IPS-NIHi7 (cell line): ENCODE measurements at regions not wholly inside any gene's neighbourhood (a gene's known extent, or its start where the extent isn't known, plus 50 kb on each side); places are given as distances from the start of the nearest gene placed in this dataset.

Experiments
- DNase-seq: peaks from one replicate; pipeline ENCODE4 v3.0.0; 2012; ENCODE audit warnings: mixed read lengths; ENCODE audit errors: extremely low spot score

DNA sequence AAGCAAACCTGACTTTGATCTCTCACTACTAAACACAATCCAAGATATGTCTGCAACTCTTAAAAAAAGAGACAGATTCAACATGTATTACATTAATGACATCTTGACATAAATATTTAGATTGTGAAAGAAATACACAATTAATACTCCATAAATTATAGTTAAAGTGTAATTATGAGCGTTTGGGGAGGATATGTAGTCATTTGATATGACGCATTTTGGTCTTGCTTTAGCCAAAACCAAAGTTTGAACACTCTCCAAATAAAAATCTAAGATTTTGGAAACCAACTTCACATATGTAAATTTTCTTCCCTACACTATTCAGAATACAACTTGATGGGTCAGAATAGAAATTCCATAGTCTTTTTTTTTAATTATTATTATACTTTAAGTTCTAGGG lies 1257.6 kb downstream of the SLC16A7 start:
- no peak for DNase-seq

DNA sequence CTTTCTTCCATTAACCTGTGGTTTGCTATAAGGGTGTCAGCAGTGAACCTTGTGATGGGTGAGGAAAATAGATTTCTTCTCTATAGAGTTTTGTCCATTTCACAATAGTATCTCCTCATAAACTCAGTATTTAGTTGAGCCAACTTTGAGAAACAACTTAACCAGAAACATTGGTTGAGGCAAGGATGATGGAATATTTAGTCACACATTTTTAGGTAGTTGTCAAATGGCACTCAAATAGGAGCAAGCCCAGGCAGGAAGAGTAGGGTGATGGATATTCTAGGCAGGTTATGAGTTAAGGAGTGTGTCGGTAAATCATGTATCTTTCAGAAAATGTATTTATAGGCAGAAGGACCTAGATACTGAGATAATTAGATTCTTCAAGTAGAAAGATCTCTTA lies 1267.6 kb downstream of the SLC16A7 start:
- no peak for DNase-seq

DNA sequence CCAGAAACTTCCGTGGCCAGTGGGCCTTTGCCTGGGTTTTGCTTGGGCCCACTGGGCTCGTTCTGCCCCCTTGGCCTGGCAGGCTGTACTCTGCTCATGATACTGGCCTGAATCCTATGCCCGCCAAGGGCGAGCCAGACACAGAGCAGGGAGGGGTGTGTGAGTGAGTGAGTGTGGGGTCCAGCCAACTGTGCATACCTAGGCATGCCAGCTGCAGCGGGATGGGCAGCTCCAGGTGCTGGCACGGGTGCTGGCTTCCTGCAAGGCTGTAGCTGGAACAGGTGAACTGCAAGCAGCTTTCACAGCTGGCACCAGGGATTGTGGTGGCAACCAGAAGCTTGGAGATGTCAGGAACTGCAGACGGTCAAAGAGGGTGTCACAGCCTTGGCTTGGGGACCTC lies 1276.4 kb downstream of the SLC16A7 start:
- DNase-seq = no peak

DNA sequence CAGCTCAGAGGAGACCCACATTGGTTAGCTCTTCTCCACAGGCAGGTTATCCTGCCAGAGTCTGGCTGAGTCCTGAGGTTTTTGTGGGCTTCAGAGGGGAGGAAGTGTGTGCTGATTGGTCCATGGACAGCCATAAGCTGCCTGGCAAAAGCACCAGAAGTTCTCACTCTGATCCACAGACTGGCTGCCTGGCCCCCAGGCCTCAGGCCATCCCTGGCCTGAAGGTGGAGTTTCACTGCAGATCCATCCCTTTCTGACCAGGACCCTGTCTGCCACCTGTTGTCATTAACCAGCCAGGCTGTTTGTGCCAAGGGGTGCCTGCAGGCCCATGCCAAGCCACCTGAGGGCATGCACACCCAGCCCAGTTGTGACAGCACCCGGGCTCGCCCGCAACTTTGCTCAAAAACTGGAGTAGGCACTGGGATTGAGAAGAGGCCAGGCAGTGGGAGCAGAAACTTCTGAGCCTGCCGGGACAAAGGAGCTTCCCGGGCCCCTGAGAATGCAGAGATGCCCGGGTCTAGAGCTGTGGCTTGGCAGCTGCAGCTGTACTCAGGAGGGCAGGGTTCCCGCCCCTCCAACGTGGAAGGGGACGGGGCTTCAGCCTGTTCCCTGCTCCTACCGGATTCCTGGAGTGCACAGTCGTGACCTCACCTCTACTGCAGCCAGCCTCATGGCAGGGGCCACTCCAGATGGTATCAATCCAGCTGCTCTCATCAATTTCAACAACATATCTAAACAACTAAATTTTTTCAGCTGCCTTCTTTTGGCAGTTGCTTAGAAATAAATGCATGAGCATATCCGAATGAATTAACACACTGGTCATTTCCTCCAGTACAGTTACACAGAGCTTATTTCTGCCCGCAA lies 1277.3 kb downstream of the SLC16A7 start:
- DNase-seq = no peak

DNA sequence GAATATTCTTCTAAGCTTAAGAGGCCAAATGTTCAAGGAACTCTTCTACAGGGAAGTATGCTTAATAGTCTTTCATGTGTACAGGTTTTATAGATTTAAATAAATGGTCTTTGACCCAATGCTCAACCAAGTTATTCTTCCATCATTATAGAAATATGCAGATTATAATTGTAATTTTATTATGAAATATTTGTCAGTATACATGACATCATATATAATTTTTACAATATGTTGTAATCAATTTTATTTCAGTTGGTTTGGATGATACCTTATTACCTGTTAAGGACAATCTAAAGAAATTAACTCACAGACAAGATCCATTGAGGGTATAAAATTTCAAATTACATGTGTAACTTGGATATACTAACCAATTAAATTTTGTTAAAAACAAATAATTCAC lies 1278.3 kb downstream of the SLC16A7 start:
- DNase-seq = no peak

DNA sequence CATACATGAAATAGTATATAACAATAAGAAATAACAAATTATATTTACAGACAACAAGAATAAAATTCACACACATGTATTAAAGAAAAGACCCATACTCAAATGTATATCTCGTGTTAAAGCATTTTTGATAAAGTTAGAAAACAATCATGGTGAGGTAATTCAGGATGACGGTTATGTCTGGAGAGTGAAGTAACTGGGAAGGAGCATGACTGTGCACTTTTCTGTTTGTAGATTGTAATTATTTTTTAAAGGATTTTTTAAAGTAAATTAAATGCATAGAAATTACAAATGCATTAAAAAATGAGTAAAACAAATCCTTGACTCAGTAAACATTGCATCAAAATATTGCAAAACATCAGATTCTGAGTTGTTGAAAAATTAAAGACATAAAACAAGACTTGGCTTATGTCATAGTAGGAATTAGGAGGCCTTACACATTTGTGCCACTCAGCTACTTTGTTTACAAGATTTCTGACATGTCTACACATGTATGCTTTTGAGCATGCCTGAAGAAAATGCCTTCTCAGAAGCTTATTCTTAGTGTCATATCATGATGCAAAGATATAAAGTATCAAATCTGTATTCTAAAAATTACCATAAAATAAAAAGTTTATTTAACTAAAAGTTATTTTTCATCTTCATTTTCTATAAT lies 1325.1 kb downstream of the SLC16A7 start:
- no peak for DNase-seq

DNA sequence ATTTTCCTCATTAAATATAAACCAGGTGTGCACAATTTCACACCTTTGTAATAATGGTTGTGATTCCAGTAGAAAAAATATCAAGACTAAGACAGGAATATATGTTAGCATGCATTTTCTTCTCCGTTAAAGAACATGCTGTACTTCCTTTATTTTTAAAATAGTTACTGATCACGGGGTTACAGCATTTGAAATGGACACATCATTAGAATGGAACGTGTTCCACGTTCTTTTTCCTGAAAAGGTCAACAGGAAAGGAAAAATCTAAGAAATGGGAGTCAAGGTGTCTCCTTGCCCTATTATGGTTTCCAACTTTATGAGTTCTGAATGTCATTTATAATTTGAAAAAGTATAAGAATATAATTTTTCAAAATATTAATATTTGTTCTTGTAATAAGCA lies 1325.7 kb downstream of the SLC16A7 start:
- no peak for DNase-seq

DNA sequence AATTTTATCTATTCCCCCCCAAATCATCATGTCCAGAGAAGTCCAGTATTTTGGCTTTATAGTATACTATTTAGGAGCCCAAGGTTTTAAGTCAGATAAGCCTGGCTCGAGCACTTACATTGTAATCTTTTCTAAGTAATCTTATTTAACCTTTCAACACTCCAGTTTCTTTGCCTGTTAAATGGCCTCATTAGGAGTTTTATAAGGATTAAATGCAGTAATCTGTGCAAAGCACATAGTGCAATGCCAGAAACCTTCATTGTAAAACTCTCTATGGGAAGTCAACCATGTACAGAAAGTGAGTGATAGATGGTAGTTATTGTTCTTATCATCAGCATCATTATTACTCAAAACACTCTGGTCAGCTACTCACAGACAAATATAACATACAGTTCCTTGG lies 1330.4 kb downstream of the SLC16A7 start:
- no peak for DNase-seq

DNA sequence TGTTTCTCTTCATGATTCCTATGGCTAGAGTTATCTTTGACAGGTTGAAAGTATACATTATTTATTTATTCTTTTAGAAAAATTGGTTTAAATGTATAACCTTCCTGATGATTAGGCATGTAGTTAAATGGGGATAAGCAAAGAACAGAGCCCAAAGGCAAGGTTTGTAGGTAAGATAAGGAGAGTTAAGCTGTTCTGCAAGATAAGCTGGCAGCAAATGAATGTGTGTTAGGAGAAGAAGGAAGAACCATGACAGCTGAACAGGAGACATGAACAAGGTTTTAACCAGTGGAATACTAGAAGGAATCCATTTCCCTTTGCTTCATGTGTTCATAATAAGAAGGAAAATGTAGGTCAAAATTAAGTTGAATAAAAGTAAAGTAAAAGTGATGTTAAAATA lies 1330.1 kb upstream of the USP15 start:
- DNase-seq = no peak

DNA sequence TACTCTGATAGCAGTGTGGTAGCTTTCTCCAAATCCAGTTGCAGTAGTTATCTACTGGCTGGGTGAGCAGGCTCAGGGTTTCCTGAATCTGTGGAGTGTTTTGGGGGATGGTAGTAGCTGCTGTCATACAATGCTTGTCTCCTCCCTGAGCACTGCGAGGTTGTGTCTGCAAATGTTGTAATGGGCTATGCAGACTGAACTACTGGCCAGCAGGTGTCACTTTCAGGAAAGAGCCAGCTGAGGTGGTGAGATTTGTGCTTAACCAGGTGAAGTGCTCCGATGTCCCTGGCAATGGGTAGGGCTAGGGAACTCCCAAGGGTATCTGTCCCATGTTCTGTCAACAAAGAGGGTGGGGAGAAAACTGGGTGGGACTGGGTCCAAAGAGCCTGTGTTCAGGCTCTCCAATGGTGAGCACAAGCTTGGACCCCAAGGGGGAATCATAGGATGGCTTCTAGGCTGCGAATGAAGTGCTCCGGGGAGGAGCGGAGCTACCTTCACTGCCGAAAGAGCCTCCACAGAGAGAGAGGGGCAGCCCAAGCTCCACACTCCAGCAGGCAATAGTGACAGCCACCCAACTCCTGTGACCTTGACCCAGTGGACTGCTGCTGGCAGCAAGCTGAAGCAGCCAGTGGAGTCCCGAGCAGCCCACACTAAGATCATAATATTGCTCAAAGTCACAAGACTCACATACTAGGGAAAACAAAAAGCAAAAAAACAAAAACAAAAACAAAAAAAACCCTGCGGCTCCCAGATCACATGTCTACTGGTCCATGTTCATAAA lies 1324.0 kb upstream of the USP15 start:
- peak; percentile 38 for DNase-seq

DNA sequence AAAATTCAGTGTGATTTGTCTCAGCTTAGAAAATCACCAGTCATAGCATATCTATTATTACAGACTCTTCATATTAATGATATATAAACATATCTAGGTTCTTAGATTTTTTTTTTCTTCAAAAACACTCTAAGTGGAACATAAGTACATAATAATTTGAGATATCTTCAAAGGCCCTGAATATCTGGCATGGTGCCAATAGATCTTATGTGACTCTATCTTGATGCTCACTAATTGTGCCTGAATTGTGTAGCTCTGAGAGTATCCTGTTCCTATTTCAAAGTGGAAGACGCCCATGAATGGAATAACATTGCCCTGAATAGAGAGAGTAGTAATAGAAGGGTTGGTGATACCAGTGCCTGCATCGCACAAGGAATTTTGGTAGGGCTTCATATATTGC lies 1312.7 kb upstream of the USP15 start:
- DNase-seq = no peak

DNA sequence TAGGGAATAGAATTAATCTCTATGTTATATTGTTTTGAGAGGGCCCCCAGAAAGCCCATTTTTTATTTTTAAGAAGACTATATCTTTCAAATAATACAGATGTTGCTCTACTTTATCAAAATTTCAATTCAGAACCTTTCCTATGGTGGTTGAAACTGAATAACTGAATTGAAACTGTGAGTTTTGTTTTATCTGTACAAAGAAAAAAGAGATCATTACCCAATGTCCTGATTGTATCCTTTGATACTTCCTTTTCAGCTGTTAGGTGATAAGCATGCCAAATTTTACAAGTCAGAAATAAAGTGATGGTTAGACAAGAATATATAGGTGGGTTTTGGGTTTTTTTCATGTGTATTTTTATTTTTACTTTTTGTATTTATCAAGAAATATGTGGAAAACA lies 1293.1 kb upstream of the USP15 start:
- DNase-seq = no peak

DNA sequence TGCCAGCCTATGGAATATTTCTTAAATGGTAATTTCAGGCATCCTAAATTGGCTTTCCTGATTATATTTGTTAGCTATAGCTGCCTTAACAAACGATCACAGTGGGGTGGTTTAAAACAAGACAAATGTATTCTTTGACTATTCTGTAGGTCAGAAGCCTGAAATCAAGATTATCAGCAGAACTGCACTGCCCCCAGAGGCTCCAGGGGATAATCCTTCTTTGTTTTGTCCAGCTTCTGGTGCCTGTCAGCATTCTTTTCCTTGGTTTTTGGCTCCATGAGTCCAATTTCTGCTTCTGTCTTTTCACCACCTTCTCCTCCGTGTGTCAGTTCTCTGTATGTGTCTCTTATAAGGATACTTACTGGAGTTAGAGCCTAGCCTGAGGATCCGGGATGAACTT lies 1282.2 kb upstream of the USP15 start:
- DNase-seq = peak; percentile 27

DNA sequence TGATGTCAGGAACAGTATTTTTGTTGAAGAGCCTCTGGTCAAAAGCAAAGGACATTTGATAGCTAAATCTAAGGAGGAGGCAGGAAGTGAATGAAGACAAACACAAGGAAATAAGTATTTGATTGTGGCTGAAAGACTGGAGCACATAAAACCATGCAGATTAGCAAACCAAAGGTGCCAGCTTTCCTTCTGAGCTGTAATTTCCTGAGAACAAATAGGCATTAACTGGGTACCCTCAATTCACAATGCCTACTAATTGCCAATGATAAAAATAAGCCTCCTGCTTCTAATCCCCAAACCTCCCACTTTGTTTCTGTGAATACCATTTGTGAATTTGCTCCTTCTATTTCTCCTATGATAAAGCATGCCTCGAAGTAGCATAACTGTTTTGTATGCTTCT lies 1279.6 kb upstream of the USP15 start:
- DNase-seq = no peak

DNA sequence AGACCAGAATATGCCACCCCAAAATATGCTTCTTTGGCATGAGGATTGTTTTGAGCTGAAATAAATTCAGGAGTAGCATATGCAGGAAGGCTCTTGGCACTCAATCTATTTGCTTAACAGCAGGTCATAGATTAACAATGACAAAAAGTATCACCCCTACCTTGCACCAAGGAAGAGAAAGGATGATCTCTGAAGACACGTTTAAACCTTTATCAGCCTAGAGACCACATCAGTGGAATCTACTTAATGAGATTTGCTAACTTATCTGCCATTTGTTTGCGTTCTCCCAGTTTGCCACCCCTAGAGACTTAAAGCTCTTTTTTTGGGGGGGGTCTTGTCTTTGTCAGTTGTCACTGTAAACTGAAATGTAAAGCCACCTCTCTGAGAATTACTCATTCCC lies 1278.7 kb upstream of the USP15 start:
- peak; percentile 10 for DNase-seq

DNA sequence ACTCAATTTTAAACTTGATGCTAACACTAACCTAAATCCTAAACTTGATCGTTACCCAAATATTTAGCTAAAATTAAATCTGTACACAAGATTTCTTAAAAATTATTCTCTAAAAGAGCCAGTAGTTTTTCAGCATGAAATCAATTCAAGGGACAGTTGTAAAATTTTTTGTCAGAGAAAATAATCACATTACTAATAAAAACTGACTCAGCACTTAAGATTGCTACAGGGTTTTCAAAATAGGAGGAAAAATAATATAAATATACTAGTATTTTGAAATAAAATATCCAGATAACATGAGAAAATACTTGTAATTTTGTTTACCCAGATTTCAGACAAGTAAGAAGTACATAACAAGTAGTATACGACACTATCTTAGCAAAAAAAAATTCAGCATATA lies 1268.1 kb upstream of the USP15 start:
- no peak for DNase-seq

DNA sequence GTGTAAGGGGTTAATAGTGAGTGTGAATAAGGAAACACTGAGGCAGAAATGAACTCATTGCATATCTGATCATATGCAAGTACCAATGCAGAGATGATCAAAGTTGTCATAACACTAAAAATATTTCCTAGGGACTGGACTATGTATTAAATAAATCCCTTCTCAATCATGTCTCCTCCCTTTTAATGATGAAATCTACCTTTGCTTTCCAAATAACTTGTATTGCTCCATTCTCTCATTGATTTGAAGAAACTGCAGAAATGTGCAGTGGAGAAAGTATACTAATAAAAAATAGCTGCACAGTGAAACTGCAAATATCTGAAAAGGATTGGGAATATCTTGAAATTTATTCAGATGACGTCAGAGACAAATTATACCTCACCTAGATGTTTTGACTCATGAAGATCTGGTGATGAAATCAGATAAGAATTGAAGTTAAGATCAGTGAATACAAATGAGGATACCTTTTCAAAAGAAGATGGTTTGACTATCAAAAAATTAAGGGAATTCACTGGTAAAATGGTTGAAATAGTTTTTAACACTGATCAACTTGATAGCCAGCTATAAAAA lies 1264.9 kb upstream of the USP15 start:
- no peak for DNase-seq

DNA sequence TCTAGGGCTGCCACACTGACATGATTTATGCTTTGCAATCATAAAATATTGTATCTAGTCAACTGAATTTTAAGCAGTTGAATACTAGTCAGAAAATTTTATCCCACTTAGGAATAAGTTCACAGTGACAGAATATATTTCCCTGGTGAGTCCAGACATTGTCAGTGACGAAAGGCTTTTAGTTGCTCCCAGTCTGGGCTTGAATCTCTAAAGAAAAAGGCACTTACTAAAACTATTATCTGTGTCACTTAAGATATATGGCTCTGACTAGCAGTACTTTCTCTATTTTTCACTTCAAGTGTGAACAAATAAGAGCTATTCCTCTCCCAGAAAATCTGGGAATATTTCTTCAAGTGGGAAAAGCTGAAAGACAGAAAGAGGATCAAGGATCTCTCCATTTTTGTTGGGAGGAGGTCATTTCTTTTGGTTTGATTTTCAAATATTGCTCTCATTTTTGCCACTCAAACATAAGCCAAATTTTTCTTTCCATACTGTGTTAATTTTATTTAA lies 1262.3 kb upstream of the USP15 start:
- DNase-seq = no peak

DNA sequence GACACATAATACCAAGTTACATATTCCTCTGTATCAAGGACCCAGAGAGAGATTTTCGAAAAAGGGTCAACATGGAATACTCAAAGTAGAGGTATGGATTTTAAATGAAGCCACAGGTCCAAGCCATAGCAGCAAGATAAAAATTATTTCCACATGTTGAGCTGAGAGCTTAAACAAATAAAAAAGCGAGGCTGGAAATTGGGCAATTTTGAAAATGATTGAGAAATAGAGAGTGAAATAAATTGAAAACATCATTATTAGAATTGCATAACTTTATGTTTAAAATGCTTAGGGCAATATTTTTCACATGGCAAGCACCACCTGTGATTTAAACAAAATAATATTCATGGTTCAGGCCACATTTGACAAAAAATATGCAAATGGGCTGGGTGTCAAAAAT lies 1251.0 kb upstream of the USP15 start:
- no peak for DNase-seq

DNA sequence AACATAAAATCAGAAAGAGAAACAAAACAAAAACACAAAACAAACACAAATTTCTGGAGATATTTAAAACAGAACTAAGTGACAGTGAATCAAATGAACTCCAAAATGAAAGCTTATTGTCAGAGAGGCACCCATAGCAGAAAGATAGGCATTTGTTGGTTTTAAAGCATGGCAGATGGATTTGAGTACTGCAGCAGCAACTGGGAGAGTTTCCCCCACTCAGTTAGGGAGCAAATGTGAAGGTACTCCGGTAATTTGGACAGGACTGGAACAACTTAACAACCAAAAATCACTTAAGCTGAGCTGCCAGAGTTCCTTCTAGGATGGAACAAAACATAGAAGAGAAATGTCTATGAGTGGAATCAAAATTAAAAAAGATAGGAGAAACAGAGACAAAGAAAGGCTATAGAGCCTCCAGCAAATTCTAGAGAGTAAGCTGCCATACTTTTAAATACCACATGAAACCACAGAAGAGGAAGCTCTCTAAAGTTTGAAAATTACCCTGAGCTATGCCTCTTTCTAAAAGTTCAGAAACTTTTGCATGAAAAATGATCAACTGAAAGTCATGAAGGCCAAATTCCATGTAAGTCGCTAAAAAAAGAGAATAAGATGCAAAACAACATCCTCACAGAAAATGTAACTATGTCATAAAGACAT lies 1248.3 kb upstream of the USP15 start:
- DNase-seq = no peak

DNA sequence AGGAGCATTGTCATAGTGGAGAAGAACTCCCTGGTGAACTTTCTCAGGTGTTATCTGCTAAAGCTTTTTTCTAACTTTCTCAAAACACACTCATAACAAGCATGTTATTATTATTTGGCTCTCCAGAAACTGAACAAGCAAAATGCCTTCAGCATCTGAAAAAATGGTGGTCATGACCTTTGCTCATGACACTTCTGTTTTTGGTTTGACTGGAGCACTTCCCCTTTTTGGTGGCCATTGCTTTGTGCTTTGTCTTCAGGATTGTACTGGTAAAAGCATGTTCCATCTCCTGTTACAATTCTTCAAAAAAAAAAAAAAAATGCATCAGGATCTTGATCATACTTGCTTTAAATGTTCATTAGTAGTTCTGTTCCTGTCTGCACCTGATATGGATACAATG lies 1241.6 kb upstream of the USP15 start:
- DNase-seq = no peak

DNA sequence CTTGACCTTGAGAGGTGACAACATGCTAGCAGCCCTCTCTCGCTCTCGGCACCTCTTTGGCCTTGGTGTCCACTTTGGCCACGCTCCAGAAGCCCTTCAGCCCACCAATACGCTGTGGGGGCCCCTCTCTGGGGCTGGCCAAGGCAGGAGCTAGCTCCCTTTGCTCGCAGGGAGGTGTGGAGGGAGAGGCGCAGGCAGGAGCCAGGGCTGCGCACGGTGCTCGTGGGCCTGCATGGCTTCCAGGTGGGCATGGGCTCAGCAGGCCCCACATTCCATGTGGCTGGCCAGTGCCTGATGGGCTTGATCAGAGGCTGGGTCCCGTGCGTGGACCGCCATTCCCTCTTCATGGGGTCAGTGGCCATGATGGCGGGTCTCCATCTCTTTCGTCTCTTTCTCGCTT lies 1237.0 kb upstream of the USP15 start:
- DNase-seq = no peak
